WI38 (cell line): ENCODE measurements at regions not wholly inside any gene's neighbourhood (a gene's known extent, or its start where the extent isn't known, plus 50 kb on each side); places are given as distances from the start of the nearest gene placed in this dataset.
A peak's percentile ranks its signal among the peaks of the same experiment; 100 is the strongest.

Source experiments
- H3K4me3 ChIP-seq: 2 replicates; pipeline ENCODE4 v1.5.1; 2011; ENCODE audit warnings: low read depth, mild to moderate bottlenecking, control low read depth, low read length
- TF ChIP-seq, protein P1 (sequence below): IDR thresholded peaks from 2 replicates; pipeline ENCODE4 v1.5.1; 2012; ENCODE audit warnings: low read depth, mild to moderate bottlenecking, control low read depth, low read length

DNA sequence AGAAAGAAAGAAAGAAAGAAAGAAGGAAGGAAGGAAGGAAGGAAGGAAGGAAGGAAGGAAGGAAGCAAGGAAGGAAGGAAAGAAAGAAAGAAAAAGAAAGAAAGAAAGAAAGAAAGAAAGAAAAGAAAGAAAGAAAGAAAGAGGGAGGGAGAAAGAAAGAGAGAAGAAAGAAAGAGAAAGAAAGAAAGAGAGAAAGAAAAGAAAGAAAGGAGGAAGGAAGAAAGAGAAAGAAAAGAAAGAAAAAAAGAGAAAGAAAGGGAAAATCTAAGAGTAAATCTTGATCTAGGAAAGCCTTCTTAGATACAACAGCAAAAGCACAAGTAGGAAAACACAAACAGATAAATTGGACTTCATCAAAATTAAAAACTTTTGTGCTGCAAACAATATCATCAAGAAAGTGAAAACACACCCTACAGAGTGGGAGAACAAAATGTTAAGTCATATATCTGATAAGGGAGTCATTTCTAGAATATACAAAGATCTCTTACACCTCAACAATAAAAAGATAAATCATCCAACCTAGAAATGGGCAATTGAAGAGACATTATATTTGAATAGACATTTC lies 116.8 kb upstream of the FGF3 start:
- TF ChIP-seq, protein P1, sequence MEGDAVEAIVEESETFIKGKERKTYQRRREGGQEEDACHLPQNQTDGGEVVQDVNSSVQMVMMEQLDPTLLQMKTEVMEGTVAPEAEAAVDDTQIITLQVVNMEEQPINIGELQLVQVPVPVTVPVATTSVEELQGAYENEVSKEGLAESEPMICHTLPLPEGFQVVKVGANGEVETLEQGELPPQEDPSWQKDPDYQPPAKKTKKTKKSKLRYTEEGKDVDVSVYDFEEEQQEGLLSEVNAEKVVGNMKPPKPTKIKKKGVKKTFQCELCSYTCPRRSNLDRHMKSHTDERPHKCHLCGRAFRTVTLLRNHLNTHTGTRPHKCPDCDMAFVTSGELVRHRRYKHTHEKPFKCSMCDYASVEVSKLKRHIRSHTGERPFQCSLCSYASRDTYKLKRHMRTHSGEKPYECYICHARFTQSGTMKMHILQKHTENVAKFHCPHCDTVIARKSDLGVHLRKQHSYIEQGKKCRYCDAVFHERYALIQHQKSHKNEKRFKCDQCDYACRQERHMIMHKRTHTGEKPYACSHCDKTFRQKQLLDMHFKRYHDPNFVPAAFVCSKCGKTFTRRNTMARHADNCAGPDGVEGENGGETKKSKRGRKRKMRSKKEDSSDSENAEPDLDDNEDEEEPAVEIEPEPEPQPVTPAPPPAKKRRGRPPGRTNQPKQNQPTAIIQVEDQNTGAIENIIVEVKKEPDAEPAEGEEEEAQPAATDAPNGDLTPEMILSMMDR, result no peak
- H3K4me3 ChIP-seq, result no peak overlapping the region

DNA sequence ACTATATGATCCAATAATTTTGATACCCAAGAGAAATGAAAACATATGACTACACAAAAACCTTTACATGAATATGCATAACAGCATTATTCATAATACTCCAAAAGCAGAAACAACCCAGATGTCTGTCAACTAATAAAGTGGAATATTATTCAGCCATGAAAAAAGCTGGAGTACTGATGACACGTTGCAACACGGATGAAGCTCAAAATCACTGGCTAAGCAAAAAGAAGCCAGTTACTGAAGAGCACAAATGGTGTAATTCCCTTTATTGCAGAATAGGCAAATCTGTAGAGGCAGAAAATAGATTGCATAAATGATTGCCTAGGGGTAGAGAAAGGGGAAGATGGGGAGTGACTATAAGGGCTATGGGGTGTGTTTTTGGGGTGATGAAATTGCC lies 117.6 kb upstream of the FGF3 start:
- TF ChIP-seq, protein P1, result no peak
- H3K4me3 ChIP-seq, result no peak overlapping the region

DNA sequence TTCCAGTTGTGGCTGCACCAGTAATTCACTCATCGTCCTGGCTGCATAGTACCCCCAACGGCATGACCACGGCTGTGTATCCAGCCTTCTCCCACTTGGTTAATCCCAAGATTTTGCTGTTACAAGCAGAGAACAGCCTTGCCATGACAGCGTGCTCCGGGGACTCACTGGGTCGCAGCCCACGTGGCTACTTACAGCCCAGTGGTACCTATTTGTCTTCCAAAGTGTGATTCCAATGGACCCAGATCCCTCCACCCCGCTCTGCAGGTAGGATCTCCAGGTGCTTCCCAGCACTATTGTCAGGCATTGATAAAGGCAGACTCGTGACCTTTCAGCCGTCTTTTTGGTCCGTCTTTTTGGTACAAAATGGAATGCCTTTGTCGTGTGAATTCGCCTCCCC lies 119.0 kb upstream of the FGF3 start:
- no peak overlapping the region for H3K4me3 ChIP-seq
- TF ChIP-seq, protein P1, result no peak

DNA sequence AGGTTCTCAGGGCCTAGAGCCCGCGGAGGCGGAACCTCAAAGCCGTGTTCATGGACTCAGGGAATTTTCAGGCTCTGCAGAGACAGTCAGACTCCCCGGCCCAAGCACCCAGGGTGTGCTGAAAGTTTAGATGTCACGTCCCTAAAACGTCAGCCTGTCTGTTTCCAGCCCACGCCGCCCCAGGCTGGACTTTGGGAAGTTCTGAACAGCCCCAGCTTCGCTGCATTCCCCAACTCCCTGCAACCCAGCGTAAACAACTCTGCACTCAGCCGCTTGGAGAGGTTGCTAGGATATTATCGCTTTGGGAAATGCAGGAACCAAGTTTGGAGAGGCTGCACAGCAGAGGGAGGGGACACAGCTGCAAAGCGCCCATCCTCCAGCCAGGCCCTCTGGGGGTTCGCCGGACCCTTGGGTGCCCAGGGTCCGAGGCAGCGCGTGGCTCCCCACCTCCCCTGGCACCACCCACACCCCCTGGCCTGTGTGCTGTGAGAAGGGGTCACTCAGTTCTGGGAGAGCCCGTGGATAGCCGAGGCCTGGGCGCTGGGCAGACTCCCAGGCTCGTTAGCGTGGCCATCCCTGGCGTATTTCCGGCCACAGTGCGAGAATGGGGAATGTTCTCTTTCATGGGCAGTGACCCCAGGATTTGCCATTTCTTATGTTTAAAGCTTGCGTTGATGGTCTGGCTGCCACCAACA lies 120.5 kb upstream of the FGF3 start:
- TF ChIP-seq, protein P1, result no peak
- H3K4me3 ChIP-seq, result 0 out of 2 replicates have a peak overlapping the region, but pooled peaks have one; percentile 6

DNA sequence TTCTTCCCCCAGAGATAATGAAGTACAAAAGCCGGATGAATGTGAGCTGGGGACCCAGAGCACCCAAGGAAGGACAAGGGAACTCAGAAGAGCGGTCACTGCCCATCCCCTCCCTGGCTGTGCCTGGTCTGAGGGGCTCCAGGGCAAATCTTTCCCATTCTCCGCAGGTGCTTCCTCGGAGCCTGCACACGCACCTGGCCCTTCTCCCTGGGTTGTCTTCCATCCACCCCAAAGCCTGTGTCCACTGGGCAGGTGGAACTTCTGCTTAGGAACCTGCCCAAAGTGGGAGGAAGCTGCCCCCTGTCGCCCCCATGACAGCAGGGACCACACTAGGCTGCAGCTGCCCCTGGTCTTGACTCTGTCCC lies 121.0 kb upstream of the FGF3 start:
- TF ChIP-seq, protein P1, result no peak
- H3K4me3 ChIP-seq, result no peak overlapping the region

DNA sequence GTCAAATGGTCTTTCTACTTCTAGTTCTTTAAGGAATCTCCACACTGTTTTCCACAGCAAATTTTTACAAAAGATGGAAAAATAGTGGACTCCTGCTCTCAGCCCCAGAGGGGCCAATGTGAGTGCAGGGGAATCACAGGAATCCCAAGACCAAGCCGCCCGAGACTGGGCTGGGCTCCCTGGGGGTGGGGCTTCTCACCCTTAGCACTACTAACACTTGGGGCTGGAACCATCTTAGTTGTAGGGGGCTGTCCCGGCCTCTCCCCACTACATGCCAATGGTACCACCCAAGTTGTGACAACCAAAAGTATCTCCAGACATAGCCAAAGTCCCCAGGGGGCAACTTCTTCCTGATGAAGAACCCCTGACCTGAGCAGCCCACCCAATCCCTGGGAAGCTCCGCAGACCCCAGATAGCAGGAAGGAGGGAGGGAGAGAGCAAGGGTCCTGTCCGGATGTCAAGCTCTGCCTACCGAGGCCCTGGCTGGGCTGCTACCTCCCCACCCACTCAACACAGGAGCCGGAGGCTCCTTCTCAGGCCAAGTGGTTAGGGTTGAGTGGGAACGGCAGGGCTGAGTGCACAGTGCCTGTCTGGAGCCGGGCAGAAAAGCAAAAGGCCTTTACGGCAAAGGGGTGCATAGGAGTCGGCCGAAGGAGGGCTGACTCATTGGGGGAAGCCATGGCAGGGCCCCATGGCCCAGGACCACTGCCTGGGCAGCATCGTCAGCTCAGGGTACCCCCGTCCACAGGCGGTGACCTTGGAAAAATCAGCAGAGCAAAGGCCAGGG lies 122.5 kb upstream of the FGF3 start:
- TF ChIP-seq, protein P1, result no peak
- no peak overlapping the region for H3K4me3 ChIP-seq

DNA sequence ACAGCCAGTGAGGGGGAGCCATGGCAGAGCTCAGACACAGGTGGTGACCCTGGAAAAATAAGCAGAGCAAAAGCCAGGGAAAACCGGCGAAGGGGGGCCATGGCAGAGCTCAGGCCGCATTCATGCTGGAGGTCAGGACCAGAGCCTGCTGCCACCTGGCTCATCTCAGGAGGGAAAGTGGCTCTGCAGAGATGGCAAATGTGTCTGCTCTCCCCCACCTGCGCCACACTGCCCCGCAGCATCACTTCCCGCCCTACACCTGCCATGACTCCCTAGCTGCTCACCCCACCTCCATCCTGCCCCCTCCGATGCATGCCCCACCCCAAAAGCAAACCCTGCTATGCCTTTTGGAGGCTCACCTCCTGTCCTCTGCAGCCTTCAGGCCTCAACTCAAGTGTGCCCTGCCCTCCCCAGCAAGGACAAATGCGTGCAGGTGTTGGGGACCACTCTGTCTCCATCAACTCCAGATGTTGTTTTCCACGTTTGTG lies 123.2 kb upstream of the FGF3 start:
- no peak overlapping the region for H3K4me3 ChIP-seq
- TF ChIP-seq, protein P1, result no peak
